Small intestine (tissue), 7 donors: ENCODE measurements at regions not wholly inside any gene's neighbourhood (a gene's known extent, or its start where the extent isn't known, plus 50 kb on each side); places are given as distances from the start of the nearest gene placed in this dataset.
"Not testable (repeated sequence)": the region's sequence is repeated elsewhere in the genome, so short reads cannot be mapped to it uniquely, and the experiment has no call there.

Experiments used
- DNase-seq, 2 donors: peaks; one replicate each; pipeline versions ENCODE4 v3.0.0 to v3.0.0-alpha.2; 2013
- FAIRE-seq: peaks from 2 replicates; lab custom pipeline; 2012; peaks lifted over from hg19 to GRCh38; lab: Jason Lieb, UNC
- H3K27ac ChIP-seq, 3 donors: one replicate each; pipeline ENCODE4 v1.5.1; 2013; ENCODE audit warnings: low read length in 2 of 3, mild to moderate bottlenecking in 2 of 3, control low read depth in 1 of 3, inconsistent platforms in 1 of 3, low read depth in 1 of 3, moderate library complexity in 1 of 3
- H3K27me3 ChIP-seq, 3 donors: one replicate each; pipeline ENCODE4 v1.6.1; 2013; ENCODE audit warnings: low read length in 3 of 3, inconsistent platforms in 1 of 3; ENCODE audit not compliant: control insufficient read depth in 3 of 3, insufficient read depth in 3 of 3
- H3K36me3 ChIP-seq, 3 donors: one replicate each; pipeline ENCODE4 v1.6.1; 2013; ENCODE audit warnings: low read length in 3 of 3, inconsistent platforms in 1 of 3, low read depth in 1 of 3, mild to moderate bottlenecking in 1 of 3, moderate library complexity in 1 of 3; ENCODE audit not compliant: control insufficient read depth in 3 of 3, insufficient read depth in 2 of 3
- H3K4me1 ChIP-seq, 3 donors: one replicate each; pipeline ENCODE4 v1.6.1; 2013; ENCODE audit warnings: low read length in 2 of 3, inconsistent platforms in 1 of 3, low read depth in 1 of 3, mild to moderate bottlenecking in 1 of 3, moderate library complexity in 1 of 3; ENCODE audit not compliant: control insufficient read depth in 3 of 3, insufficient read depth in 2 of 3
- H3K4me3 ChIP-seq, 3 donors: one replicate each; pipeline ENCODE4 v1.5.1; 2013; ENCODE audit warnings: low read length in 3 of 3, control low read depth in 1 of 3, inconsistent platforms in 1 of 3, low read depth in 1 of 3, mild to moderate bottlenecking in 1 of 3, moderate library complexity in 1 of 3
- H3K9me3 ChIP-seq, 2 donors: one replicate each; pipeline ENCODE4 v1.6.1; 2013; ENCODE audit warnings: low read depth in 1 of 2, low read length in 1 of 2; ENCODE audit not compliant: control insufficient read depth in 2 of 2, insufficient read depth in 1 of 2
- WGBS, 3 donors: extraction: QIAGEN DNeasy Blood & Tissue Kit; methylation state at CpG; one replicate each; pipeline ENCODE4 v1.1.7; 2013; 5-methylcytosine and 5-hydroxymethylcytosine counted together
- donor health status: healthy with polysubstance abuse.
- donor health status: control.
- donor health status: control.
- donor health status: Bipolar disorder and iron deficiency.
- donor health status: healthy.

- Histone ChIP-seq H3K4me1 (peaks cover 2 to 6% (median 5%) of the 10 kb centered on the region in 3 donors), H3K4me3 (peak overlapping the region; percentile 65 to 86 (median 74)), H3K27me3 (peaks cover 0 to 18% (median 0%) of the 10 kb centered on the region in 3 donors), H3K9me3 (no peaks in the 10 kb centered on the region), H3K27ac (peak overlapping the region; percentile 81 to 95 (median 94)), H3K36me3 (no peaks in the 10 kb centered on the region)
- WGBS, 3 donors = 0 to 1% (median 0%) methylated on average over 86 to 92 of the region's 92 CpGs
- peak; percentile 93 to 94 for DNase-seq
- FAIRE-seq = no peak
Observed at GRCh38 chr13:99087098-99087953, 109.5 kb upstream of the DOCK9 start.

GRCh38 chr13:99087954-99088491, 110.2 kb upstream of the DOCK9 start:
- Histone ChIP-seq H3K4me3 (peak overlapping the region; percentile 65 to 86 (median 74)), H3K4me1 (peaks cover 2 to 6% (median 5%) of the 10 kb centered on the region in 3 donors), H3K36me3 (no peaks in the 10 kb centered on the region), H3K9me3 (no peaks in the 10 kb centered on the region), H3K27me3 (peaks cover 0 to 18% (median 0%) of the 10 kb centered on the region in 3 donors), H3K27ac (peak overlapping the region; percentile 59 to 95 (median 94))
- 2 to 12% (median 6%) methylated on average over 16 of the region's 16 CpGs for WGBS, 3 donors
- FAIRE-seq = no peak
- no peak for DNase-seq

GRCh38 chr13:99093997-99094396, 106.7 kb upstream of the UBAC2 start:
- Histone ChIP-seq H3K9me3 (no peaks in the 10 kb centered on the region), H3K27ac (no peak overlapping the region), H3K4me1 (no peaks in the 10 kb centered on the region), H3K4me3 (no peak overlapping the region), H3K27me3 (peaks cover 0 to 3% (median 0%) of the 10 kb centered on the region in 3 donors), H3K36me3 (no peaks in the 10 kb centered on the region)
- FAIRE-seq (no peak), DNase-seq (no peak)
- 87 to 91% (median 89%) methylated on average over 3 of the region's 3 CpGs for WGBS, 3 donors

- not testable (repeated sequence) for FAIRE-seq, H3K36me3 ChIP-seq, H3K9me3 ChIP-seq, H3K27ac ChIP-seq, H3K27me3 ChIP-seq, H3K4me3 ChIP-seq, DNase-seq, H3K4me1 ChIP-seq
- 40 to 57% (median 43%) methylated on average over 5 of the region's 5 CpGs for WGBS, 3 donors
Observed at GRCh38 chr13:99101831-99102230, 98.8 kb upstream of the UBAC2 start.

- H3K36me3 ChIP-seq = no peaks in the 10 kb centered on the region
- WGBS, 3 donors = 51 to 64% (median 58%) methylated on average over 7 of the region's 7 CpGs
- DNase-seq = no peak
- FAIRE-seq = no peak
- no peak overlapping the region for H3K4me3 ChIP-seq
- H3K9me3 ChIP-seq = no peaks in the 10 kb centered on the region
- no peak overlapping the region for H3K27ac ChIP-seq
- H3K4me1 ChIP-seq = no peaks in the 10 kb centered on the region
- no peaks in the 10 kb centered on the region for H3K27me3 ChIP-seq
Observed at GRCh38 chr13:99103536-99103935, 97.1 kb upstream of the UBAC2 start.

- H3K4me1 ChIP-seq = no peaks in the 10 kb centered on the region
- H3K9me3 ChIP-seq = no peaks in the 10 kb centered on the region
- FAIRE-seq (no peak), DNase-seq (no peak)
- H3K27me3 ChIP-seq = no peaks in the 10 kb centered on the region
- no peak overlapping the region for H3K4me3 ChIP-seq
- no peaks in the 10 kb centered on the region for H3K36me3 ChIP-seq
- 83 to 87% (median 83%) methylated on average over 9 of the region's 9 CpGs for WGBS, 3 donors
- no peak overlapping the region for H3K27ac ChIP-seq
Observed at GRCh38 chr13:99104396-99104795, 96.3 kb upstream of the UBAC2 start.

- DNase-seq = no peak
- WGBS, 3 donors = 81 to 84% (median 84%) methylated on average over 3 of the region's 3 CpGs
- H3K4me3 ChIP-seq = no peak overlapping the region
- no peaks in the 10 kb centered on the region for H3K36me3 ChIP-seq
- no peaks in the 10 kb centered on the region for H3K4me1 ChIP-seq
- H3K27ac ChIP-seq = no peak overlapping the region
- H3K27me3 ChIP-seq = no peaks in the 10 kb centered on the region
- FAIRE-seq = no peak
- no peaks in the 10 kb centered on the region for H3K9me3 ChIP-seq
Observed at GRCh38 chr13:99105160-99105559, 95.5 kb upstream of the UBAC2 start.

- Histone ChIP-seq H3K4me3 (no peak overlapping the region), H3K36me3 (no peaks in the 10 kb centered on the region), H3K27ac (no peak overlapping the region), H3K4me1 (no peaks in the 10 kb centered on the region), H3K27me3 (no peaks in the 10 kb centered on the region), H3K9me3 (no peaks in the 10 kb centered on the region)
- 80 to 88% (median 86%) methylated on average over 5 of the region's 5 CpGs for WGBS, 3 donors
- DNase-seq = no peak
- no peak for FAIRE-seq
Observed at GRCh38 chr13:99113351-99113750, 87.3 kb upstream of the UBAC2 start.
